ENCODE measurements at regions not wholly inside any gene's neighbourhood (a gene's known extent, or its start where the extent isn't known, plus 50 kb on each side); places are given as distances from the start of the nearest gene placed in this dataset.

GRCh38 chr12:53887006-53887405, 51.6 kb upstream of the HOXC13 start:
- Histone ChIP-seq H3T11ph (ENCODE audit: low read length) (no peak overlapping the region), H4K91ac (ENCODE audit: insufficient read length, low read depth, low read length) (no peak overlapping the region), H3K9ac (ENCODE audit: extremely low read depth, insufficient read length, low read length) (no peak overlapping the region), H4K8ac (replicated peaks; ENCODE audit: insufficient read length, low read depth, low read length) (no peak overlapping the region), H3K79me1 (ENCODE audit: insufficient read depth, low read depth, low read length, poor library complexity, severe bottlenecking) (no peaks in the 10 kb centered on the region), H2BK5ac (ENCODE audit: insufficient read length, low read length) (no peak overlapping the region), H3K79me2 (ENCODE audit: insufficient read depth, low read length) (no peaks in the 10 kb centered on the region), H3K14ac (ENCODE audit: insufficient read depth, low read length) (no peak overlapping the region), H4K20me1 (ENCODE audit: control insufficient read depth, insufficient read depth, insufficient read length) (no peaks in the 10 kb centered on the region), H3K9me3 (ENCODE audit: control insufficient read depth, low read depth, low read length) (no peaks in the 10 kb centered on the region), H3K27me3 (ENCODE audit: insufficient read depth, low read length) (no peaks in the 10 kb centered on the region), H3K23me2 (ENCODE audit: insufficient read length, low read depth, low read length, poor library complexity, severe bottlenecking) (no peaks in the 10 kb centered on the region), H2BK120ac (ENCODE audit: low read depth, low read length, poor library complexity, severe bottlenecking) (no peak overlapping the region), H4K5ac (ENCODE audit: insufficient read length, low read depth, low read length) (no peak overlapping the region), H3K56ac (ENCODE audit: insufficient read length, low read depth, low read length) (no peak overlapping the region), H3K4ac (ENCODE audit: low read depth, low read length) (no peak overlapping the region), H3K23ac (ENCODE audit: insufficient read length, low read depth, low read length) (no peak overlapping the region), H2AK5ac (ENCODE audit: insufficient read length, low read length) (no peak overlapping the region), H2BK20ac (ENCODE audit: low read depth, low read length, poor library complexity, severe bottlenecking) (no peak overlapping the region), H3K27ac (ENCODE audit: insufficient read length, low read depth, low read length) (no peak overlapping the region), H3K18ac (ENCODE audit: insufficient read length, low read depth, low read length) (no peak overlapping the region), H2AFZ (ENCODE audit: low read length) (no peak overlapping the region), H2BK12ac (ENCODE audit: insufficient read length, low read depth, low read length) (no peak overlapping the region), H2BK15ac (ENCODE audit: low read depth, low read length) (no peak overlapping the region), H3K4me2 (ENCODE audit: insufficient read depth, insufficient read length, low read length) (no peak overlapping the region), H3K4me1 (ENCODE audit: insufficient read depth, low read length) (no peaks in the 10 kb centered on the region)
- H3K27me3 Mint-ChIP-seq (ENCODE audit: low read depth): peaks cover 73% of the 10 kb centered on the region
- DNase-seq: no peak
- TF ChIP-seq, protein P1, sequence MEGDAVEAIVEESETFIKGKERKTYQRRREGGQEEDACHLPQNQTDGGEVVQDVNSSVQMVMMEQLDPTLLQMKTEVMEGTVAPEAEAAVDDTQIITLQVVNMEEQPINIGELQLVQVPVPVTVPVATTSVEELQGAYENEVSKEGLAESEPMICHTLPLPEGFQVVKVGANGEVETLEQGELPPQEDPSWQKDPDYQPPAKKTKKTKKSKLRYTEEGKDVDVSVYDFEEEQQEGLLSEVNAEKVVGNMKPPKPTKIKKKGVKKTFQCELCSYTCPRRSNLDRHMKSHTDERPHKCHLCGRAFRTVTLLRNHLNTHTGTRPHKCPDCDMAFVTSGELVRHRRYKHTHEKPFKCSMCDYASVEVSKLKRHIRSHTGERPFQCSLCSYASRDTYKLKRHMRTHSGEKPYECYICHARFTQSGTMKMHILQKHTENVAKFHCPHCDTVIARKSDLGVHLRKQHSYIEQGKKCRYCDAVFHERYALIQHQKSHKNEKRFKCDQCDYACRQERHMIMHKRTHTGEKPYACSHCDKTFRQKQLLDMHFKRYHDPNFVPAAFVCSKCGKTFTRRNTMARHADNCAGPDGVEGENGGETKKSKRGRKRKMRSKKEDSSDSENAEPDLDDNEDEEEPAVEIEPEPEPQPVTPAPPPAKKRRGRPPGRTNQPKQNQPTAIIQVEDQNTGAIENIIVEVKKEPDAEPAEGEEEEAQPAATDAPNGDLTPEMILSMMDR (conservative IDR thresholded peaks at IDR 0.05): no peak
- H3K9me3 Mint-ChIP-seq: no peaks in the 10 kb centered on the region; a peak in 1 of 5 replicates
- peaks cover 0 to 4% of the 10 kb centered on the region in 2 experiments; a peak in 2 of 4 replicates for H3K4me1 Mint-ChIP-seq
- H3K4me3 Mint-ChIP-seq: no peak overlapping the region
- no CpG with 5 or more reads among the region's 3 CpGs for WGBS (ENCODE audit: extremely low coverage, insufficient read length, low lambda C conversion rate)
- no peak overlapping the region for H3K27ac Mint-ChIP-seq
- H3K36me3 Mint-ChIP-seq (ENCODE audit: insufficient read depth in 1 of 3, low read depth in 3 of 3): no peaks in the 10 kb centered on the region
